Uterus (tissue), 3 donors: ENCODE measurements at regions not wholly inside any gene's neighbourhood (a gene's known extent, or its start where the extent isn't known, plus 50 kb on each side); places are given as distances from the start of the nearest gene placed in this dataset.

Experiments used
- DNase-seq, 2 donors: peaks; one replicate each; pipeline ENCODE4 v3.0.0-alpha.2; 2019 to 2020
- H3K27ac ChIP-seq, 2 donors: fragments of 200-600 bp; sonication (generic); 1 replicate in 1 of 2; 2 replicates in 1 of 2; pipeline ENCODE4 v1.5.1; 2016 to 2018
- H3K27me3 ChIP-seq, 2 donors: fragments of 200-600 bp; sonication (generic); one replicate each; pipeline ENCODE4 v1.5.1; 2018 to 2019; ENCODE audit warnings: control low read depth in 1 of 2
- H3K36me3 ChIP-seq, 2 donors: fragments of 200-600 bp; sonication (generic); one replicate each; pipeline ENCODE4 v1.5.1; 2019; ENCODE audit warnings: control low read depth in 1 of 2
- H3K4me1 ChIP-seq, 2 donors: fragments of 200-600 bp; sonication (generic); one replicate each; pipeline ENCODE4 v1.5.1; 2018 to 2019; ENCODE audit warnings: control low read depth in 1 of 2
- H3K4me3 ChIP-seq, 2 donors: fragments of 200-600 bp; sonication (generic); 1 replicate in 1 of 2; 2 replicates in 1 of 2; pipeline ENCODE4 v1.5.1; 2018 to 2019; ENCODE audit warnings: mild to moderate bottlenecking in 1 of 2
- H3K9me3 ChIP-seq, 2 donors: fragments of 200-600 bp; sonication (generic); one replicate each; pipeline ENCODE4 v1.5.1; 2019; ENCODE audit warnings: control low read depth in 1 of 2
- CTCF ChIP-seq, 4 experiments: fragments of 200-600 bp in 2 of 4; fragments of 450-650 bp in 2 of 4; sonication (generic) in 2 of 4; IDR thresholded peaks; one replicate each; pipeline ENCODE4 v1.5.1; 2016 to 2019; ENCODE audit warnings: antibody characterized with exemption in 4 of 4, mild to moderate bottlenecking in 2 of 4, moderate library complexity in 1 of 4
- POLR2A ChIP-seq, 2 donors: fragments of 450-650 bp; IDR thresholded peaks; one replicate each; pipeline ENCODE4 v1.6.1; 2016; ENCODE audit warnings: antibody characterized with exemption in 2 of 2, mild to moderate bottlenecking in 1 of 2, moderate library complexity in 1 of 2
- intact Hi-C: fragments of 100-400 bp; cut with DNase I; formaldehyde crosslinking; loops from one replicate; pipeline ENCODE4 v1.15.1; 2023; ENCODE audit warnings: low total_unique reads
- donor health status: DM: yes; HTN: yes; CAD: no.

DNA sequence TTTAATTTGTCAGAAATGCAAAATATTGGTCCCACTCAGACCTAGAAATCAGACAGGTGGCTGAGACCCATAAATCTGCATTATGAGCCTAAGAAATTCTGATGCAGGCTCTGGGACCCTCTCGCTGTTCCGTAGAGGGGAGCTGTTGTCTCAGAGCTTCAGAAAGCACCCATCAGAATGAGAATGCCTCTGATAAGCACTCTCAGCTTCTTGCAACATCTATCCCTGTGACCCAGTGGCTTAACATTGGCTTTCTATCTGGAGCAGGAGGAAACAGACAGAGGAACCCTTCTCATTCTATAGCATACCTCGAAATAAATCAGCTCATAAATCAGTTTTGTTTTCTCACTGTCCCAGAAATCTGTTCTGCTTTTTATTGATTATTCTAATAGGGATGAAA is 184.6 kb upstream of the SP4 start:
- no peak for DNase-seq
- Histone ChIP-seq H3K4me1 (no peaks in the 10 kb centered on the region), H3K27ac (no peak overlapping the region), H3K27me3 (no peaks in the 10 kb centered on the region), H3K9me3 (no peaks in the 10 kb centered on the region), H3K36me3 (no peaks in the 10 kb centered on the region), H3K4me3 (no peak overlapping the region)
- intact Hi-C loops = no loop called here
- TF ChIP-seq CTCF (IDR thresholded peaks at IDR 0.05) (no peak), POLR2A (IDR thresholded peaks at IDR 0.05) (no peak)

DNA sequence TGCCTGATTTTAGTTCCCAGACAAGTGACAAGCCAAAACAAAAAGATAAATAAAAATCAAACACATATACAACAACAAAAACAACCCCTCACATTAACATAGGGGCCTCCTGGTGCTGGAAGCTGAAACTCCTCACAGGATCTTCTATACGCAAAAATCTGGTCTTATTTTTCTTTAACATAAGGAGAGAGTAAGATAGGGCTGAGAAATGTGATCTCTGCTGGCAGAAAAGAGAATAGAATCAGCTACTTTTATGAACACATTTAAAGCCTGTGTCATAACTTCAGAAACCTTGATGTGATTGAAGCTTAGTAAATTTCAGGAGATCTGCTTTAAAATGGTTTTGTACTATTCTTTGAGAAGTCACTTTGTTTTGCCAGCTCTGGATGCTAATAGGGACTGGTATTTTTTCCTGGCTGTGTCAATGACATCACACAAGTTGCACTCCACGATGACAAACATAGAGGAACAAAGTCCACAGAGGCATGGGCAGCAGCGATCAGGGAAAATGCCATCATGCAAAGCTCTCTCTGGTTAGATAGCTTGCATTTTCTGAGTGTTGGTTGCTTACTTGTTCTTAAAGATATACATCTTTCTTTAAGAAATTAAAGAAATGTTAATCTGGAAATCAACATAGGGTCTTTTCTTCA is 176.6 kb upstream of the SP4 start:
- Histone ChIP-seq H3K36me3 (no peaks in the 10 kb centered on the region), H3K4me3 (no peak overlapping the region), H3K4me1 (no peaks in the 10 kb centered on the region), H3K9me3 (no peaks in the 10 kb centered on the region), H3K27me3 (peaks cover 0 to 26% of the 10 kb centered on the region in 2 donors), H3K27ac (no peak overlapping the region)
- DNase-seq = no peak
- intact Hi-C loops = no loop called here
- TF ChIP-seq POLR2A (IDR thresholded peaks at IDR 0.05) = no peak
- no peak for TF ChIP-seq CTCF (IDR thresholded peaks at IDR 0.05)

DNA sequence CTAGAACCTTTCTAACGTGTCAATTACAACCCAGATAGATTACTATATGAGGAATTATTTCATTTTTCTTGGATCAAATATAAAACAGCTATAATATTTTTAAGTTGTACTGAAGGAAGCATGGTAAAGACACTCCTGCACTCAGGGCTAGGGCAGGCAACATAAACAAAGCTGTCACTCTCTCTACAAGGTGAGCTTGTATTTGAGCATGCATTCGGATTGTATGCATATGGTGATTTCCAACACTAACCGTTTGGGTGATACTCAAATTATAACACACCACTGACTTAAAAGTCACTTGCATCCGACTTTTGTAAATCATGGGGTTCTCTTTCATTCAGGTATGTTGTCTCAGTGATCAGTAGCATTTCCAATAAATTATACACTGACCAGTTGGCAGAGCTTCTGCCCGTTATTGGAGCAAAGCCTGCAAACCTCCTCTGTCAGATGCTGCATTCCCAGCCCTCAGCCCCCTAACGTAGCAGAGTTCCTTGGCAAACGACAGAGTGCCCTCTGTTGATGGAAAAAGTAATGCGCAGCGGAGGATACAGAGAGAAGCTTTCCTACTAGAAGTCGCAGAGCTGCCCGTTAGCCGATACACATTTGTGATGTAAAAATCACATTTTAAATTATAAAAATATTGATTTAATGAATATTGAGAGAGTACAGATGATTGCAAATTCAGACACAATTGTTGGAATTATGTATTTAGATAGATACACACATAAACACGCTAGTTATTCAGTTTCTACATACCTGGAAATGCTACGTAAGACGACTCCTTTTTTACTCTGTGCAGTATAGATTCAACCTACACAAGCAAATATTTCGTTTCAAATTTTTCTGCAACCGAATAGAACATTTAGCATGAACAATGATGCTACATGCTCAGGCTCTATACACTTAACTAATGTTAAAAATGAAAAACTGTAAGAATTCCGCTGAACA is 173.9 kb upstream of the SP4 start:
- Histone ChIP-seq H3K27me3 (peaks cover 0 to 26% of the 10 kb centered on the region in 2 donors), H3K4me3 (no peak overlapping the region), H3K36me3 (no peaks in the 10 kb centered on the region), H3K4me1 (no peaks in the 10 kb centered on the region), H3K9me3 (no peaks in the 10 kb centered on the region), H3K27ac (no peak overlapping the region)
- intact Hi-C loops = no loop called here
- TF ChIP-seq CTCF (IDR thresholded peaks at IDR 0.05) (peak in 1 of 4 experiments; percentile 22), POLR2A (IDR thresholded peaks at IDR 0.05) (no peak)
- no peak for DNase-seq

- TF ChIP-seq POLR2A (IDR thresholded peaks at IDR 0.05) (no peak), CTCF (IDR thresholded peaks at IDR 0.05) (no peak)
- Histone ChIP-seq H3K9me3 (no peaks in the 10 kb centered on the region), H3K4me1 (no peaks in the 10 kb centered on the region), H3K4me3 (no peak overlapping the region), H3K36me3 (no peaks in the 10 kb centered on the region), H3K27ac (no peak overlapping the region), H3K27me3 (peaks cover 0 to 17% of the 10 kb centered on the region in 2 donors)
- intact Hi-C loops = no loop called here
- DNase-seq = no peak
Observed at GRCh38 chr7:21256310-21256877, 171.5 kb upstream of the SP4 start.

DNA sequence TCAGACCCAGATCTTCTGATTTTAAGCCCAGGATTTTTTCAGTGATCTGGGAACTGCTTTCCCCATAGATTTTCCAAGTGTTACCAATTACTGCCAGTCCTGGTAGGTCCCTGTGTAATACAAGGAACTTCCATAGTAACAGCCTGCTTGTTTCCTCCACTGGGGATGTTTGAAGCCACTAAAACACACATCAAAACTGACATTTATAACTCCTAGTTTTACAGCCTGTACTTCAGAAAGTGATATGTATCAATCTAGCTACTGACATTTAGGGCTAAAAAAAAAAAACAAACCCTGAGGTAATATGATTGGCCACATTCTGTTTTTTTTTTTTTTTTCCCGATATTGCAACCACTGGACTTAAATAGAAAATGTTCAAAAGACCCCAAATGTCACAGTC is 166.9 kb upstream of the SP4 start:
- Histone ChIP-seq H3K4me3 (no peak overlapping the region), H3K9me3 (no peaks in the 10 kb centered on the region), H3K27me3 (peaks cover 0 to 1% of the 10 kb centered on the region in 2 donors), H3K4me1 (no peaks in the 10 kb centered on the region), H3K27ac (no peak overlapping the region), H3K36me3 (no peaks in the 10 kb centered on the region)
- DNase-seq = no peak
- TF ChIP-seq POLR2A (IDR thresholded peaks at IDR 0.05) (no peak), CTCF (IDR thresholded peaks at IDR 0.05) (no peak)
- intact Hi-C loops = no loop called here
